K562 (cell line): ENCODE measurements at regions not wholly inside any gene's neighbourhood (a gene's known extent, or its start where the extent isn't known, plus 50 kb on each side); places are given as distances from the start of the nearest gene placed in this dataset.

Experiments used
- ATAC-seq: fragments of 200-7000 bp; cut with Tn5 transposase; 3 replicates; pipeline ENCODE4 v1.9.1; 2020; ENCODE audit warnings: moderate library complexity
- BruUV-seq: library from RNA; stranded (reverse); fragments of 400-500 nt; replicated peaks from 2 replicates; lab custom pipeline; 2021; lab: Mats Ljungman, UMichigan
- CTCF ChIA-PET: fragments of 300-600 bp; formaldehyde crosslinking; extraction: SDS; loops from one replicate; lab custom pipeline; 2021; ENCODE audit warnings: low intra/inter-chr PET ratio; lab: Yijun Ruan, JAX
- POLR2A ChIA-PET: fragments of 300-600, 350-650 bp; sonication (Branson Sonifier 250); formaldehyde crosslinking; extraction: SDS; loops from one replicate; lab custom pipeline; 2021; ENCODE audit warnings: antibody characterized with exemption, inconsistent platforms; lab: Yijun Ruan, JAX
- DNase-seq, 4 experiments: peaks; one replicate each; pipeline versions ENCODE4 v3.0.0 to v3.0.0-alpha.2; 2011 to 2018; ENCODE audit warnings: low spot score in 3 of 4, mixed read lengths in 3 of 4; ENCODE audit errors: extremely low read depth in 1 of 4
- FAIRE-seq: peaks from 2 replicates; lab custom pipeline; 2011; peaks lifted over from hg19 to GRCh38; lab: Jason Lieb, UNC
- H2AFZ ChIP-seq: 2 replicates; pipeline ENCODE4 v1.6.0; 2011; ENCODE audit warnings: low read depth, low read length, control low read depth, inconsistent platforms
- H3K27ac ChIP-seq: fragments of 200-600 bp; 3 replicates; pipeline ENCODE4 v1.8.0; 2011; ENCODE audit warnings: low read depth, mild to moderate bottlenecking, control low read depth, inconsistent platforms, low read length, moderate library complexity, mixed read lengths; ENCODE audit errors: extremely low read depth
- H3K27me3 ChIP-seq, 2 experiments: fragments of 300-600 bp in 1 of 2; 2 replicates in 1 of 2; 3 replicates in 1 of 2; pipeline versions ENCODE4 v1.6.0 to v1.8.0; 2011; ENCODE audit warnings: inconsistent platforms in 2 of 2, low read length in 2 of 2, mild to moderate bottlenecking in 1 of 2, mixed read lengths in 1 of 2, moderate library complexity in 1 of 2; ENCODE audit not compliant: control insufficient read depth in 2 of 2, insufficient read depth in 2 of 2
- H3K36me3 ChIP-seq: fragments of 300-600 bp; 3 replicates; pipeline ENCODE4 v1.8.0; 2011; ENCODE audit warnings: mild to moderate bottlenecking, low read length, inconsistent platforms; ENCODE audit not compliant: control insufficient read depth, insufficient read depth
- H3K4me1 ChIP-seq, 2 experiments: fragments of 200-600 bp in 1 of 2; replicated peaks in 1 of 2; 2 replicates in 1 of 2; 3 replicates in 1 of 2; pipeline versions ENCODE4 v1.5.1 to v1.8.0; 2011; ENCODE audit warnings: inconsistent platforms in 2 of 2, low read length in 2 of 2, mild to moderate bottlenecking in 1 of 2, mixed read lengths in 1 of 2, moderate library complexity in 1 of 2; ENCODE audit not compliant: control insufficient read depth in 2 of 2, insufficient read depth in 2 of 2
- H3K4me2 ChIP-seq: 2 replicates; pipeline ENCODE4 v1.6.1; 2011; ENCODE audit warnings: low read length, control low read depth, inconsistent platforms, mixed read lengths; ENCODE audit not compliant: insufficient read depth
- H3K4me3 ChIP-seq: fragments of 200-600 bp; sonication (generic), shearing (Covaris generic); 2 replicates; pipeline ENCODE4 v1.5.1; 2016; ENCODE audit warnings: control low read depth, inconsistent platforms
- H3K79me2 ChIP-seq: fragments of 200-600 bp; 3 replicates; pipeline ENCODE4 v1.8.0; 2011; ENCODE audit warnings: low read length, inconsistent platforms; ENCODE audit not compliant: control insufficient read depth, insufficient read depth
- H3K9ac ChIP-seq, 2 experiments: 2 replicates each; pipeline versions ENCODE4 v1.6.0 to v1.6.1; 2011; ENCODE audit warnings: low read depth in 2 of 2, low read length in 2 of 2, control low read depth in 1 of 2, inconsistent platforms in 1 of 2, mild to moderate bottlenecking in 1 of 2, mixed read lengths in 1 of 2; ENCODE audit not compliant: insufficient read depth in 1 of 2
- H3K9me1 ChIP-seq: one replicate; pipeline ENCODE4 v1.6.0; 2011; ENCODE audit warnings: inconsistent platforms, mild to moderate bottlenecking, low read length, moderate library complexity; ENCODE audit not compliant: control insufficient read depth, insufficient read depth
- H3K9me3 ChIP-seq: replicated peaks from 2 replicates; pipeline ENCODE4 v1.5.1; 2011; ENCODE audit warnings: low read depth, low read length, inconsistent platforms; ENCODE audit not compliant: control insufficient read depth, insufficient read depth
- H4K20me1 ChIP-seq: replicated peaks from 2 replicates; pipeline ENCODE4 v1.6.1; 2011; ENCODE audit warnings: low read length, inconsistent platforms, mixed read lengths; ENCODE audit not compliant: control insufficient read depth, insufficient read depth
- ADNP ChIP-seq: fragments of 200-800 bp; sonication (Bioruptor generic); IDR thresholded peaks from 2 replicates; pipeline ENCODE4 v1.6.1; 2016; ENCODE audit warnings: missing genetic modification characterization, missing compliant biosample characterization
- CBX2 ChIP-seq: fragments of 200-600 bp; sonication (generic); IDR thresholded peaks from one replicate; pipeline ENCODE4 v1.6.1; 2012; ENCODE audit warnings: mild to moderate bottlenecking, low read length, inconsistent platforms; ENCODE audit not compliant: insufficient read depth, poor library complexity, severe bottlenecking
- CEBPG ChIP-seq, 3 experiments: fragments of 200-800 bp in 1 of 3; sonication (Bioruptor generic) in 1 of 3; sonication (generic) in 1 of 3; formaldehyde crosslinking in 1 of 3; IDR thresholded peaks in 2 of 3; conservative IDR thresholded peaks in 1 of 3; 2 replicates each; pipeline versions ENCODE4 v1.6.1 to v1.8.0; 2016 to 2022; ENCODE audit warnings: missing compliant biosample characterization in 2 of 3, missing genetic modification characterization in 2 of 3, mild to moderate bottlenecking in 1 of 3, missing genetic modification reagents in 1 of 3
- CHD4 ChIP-seq: fragments of 200-600 bp; sonication (generic); IDR thresholded peaks from 3 replicates; pipeline ENCODE4 v1.6.1; 2012; ENCODE audit warnings: low read depth, mild to moderate bottlenecking, mixed read lengths, low read length, inconsistent platforms; ENCODE audit not compliant: insufficient read depth, insufficient replicate concordance, poor library complexity, severe bottlenecking
- HDGF ChIP-seq: fragments of 450-650 bp; IDR thresholded peaks from 2 replicates; pipeline ENCODE4 v1.6.1; 2016
- MEIS2 ChIP-seq: fragments of 450-650 bp; IDR thresholded peaks from 2 replicates; pipeline ENCODE4 v1.6.1; 2014; ENCODE audit warnings: mild to moderate bottlenecking; ENCODE audit not compliant: partially characterized antibody
- PKNOX1 ChIP-seq: fragments of 450-650 bp; IDR thresholded peaks from 2 replicates; pipeline ENCODE4 v1.6.1; 2016
- SETDB1 ChIP-seq: IDR thresholded peaks from one replicate; pipeline ENCODE4 v1.6.1; 2012; ENCODE audit warnings: low read length, control low read depth, inconsistent platforms
- TARDBP ChIP-seq: fragments of 450-650 bp; IDR thresholded peaks from 2 replicates; pipeline ENCODE4 v1.6.1; 2016
- TRIM24 ChIP-seq, 2 experiments: fragments of 450-650 bp; IDR thresholded peaks; 2 replicates each; pipeline ENCODE4 v1.6.1; 2016
- ZBTB7A ChIP-seq: IDR thresholded peaks from 2 replicates; pipeline ENCODE4 v1.6.1; 2011; ENCODE audit warnings: low read depth, mild to moderate bottlenecking, low read length, moderate library complexity, borderline replicate concordance; ENCODE audit not compliant: control insufficient read depth
- ZNF12 ChIP-seq: sonication (generic); formaldehyde crosslinking; IDR thresholded peaks from 2 replicates; pipeline ENCODE4 v1.4.0; 2020; ENCODE audit warnings: mild to moderate bottlenecking, missing genetic modification reagents
- ZNF133 ChIP-seq: fragments of 250-450 bp; sonication (Bioruptor Pico); IDR thresholded peaks from 2 replicates; pipeline ENCODE4 v1.4.0; 2020; ENCODE audit warnings: mild to moderate bottlenecking
- ZNF766 ChIP-seq: fragments of 200-800 bp; sonication (Bioruptor generic); conservative IDR thresholded peaks from 2 replicates; pipeline ENCODE4 v1.6.1; 2016; ENCODE audit warnings: missing genetic modification characterization, missing compliant biosample characterization
- WGBS: fragments of 100-300 bp; shearing (Covaris generic); methylation state at CpG from one replicate; pipeline ENCODE4 v1.1.6; 2016; ENCODE audit warnings: low coverage, mixed read lengths; ENCODE audit not compliant: insufficient coverage; ENCODE audit errors: missing lambda C conversion rate; 5-methylcytosine and 5-hydroxymethylcytosine counted together
- in situ Hi-C: fragments of 300-500 bp; cut with MboI; formaldehyde crosslinking; loops from 4 replicates; pipeline ENCODE4 v1.15.0; 2018; ENCODE audit warnings: inconsistent platforms, mixed read lengths
- intact Hi-C: fragments of 100-400 bp; cut with micrococcal nuclease; formaldehyde crosslinking; loops from 2 replicates; pipeline ENCODE4 v1.14.2; 2022

- H4K20me1 ChIP-seq, result no peaks in the 10 kb centered on the region
- no peak overlapping the region for H3K27ac ChIP-seq
- BruUV-seq, result no TSS peak
- no peak for FAIRE-seq
- WGBS, result 40% methylated on average over 8 of the region's 8 CpGs
- H3K9ac ChIP-seq, result no peak overlapping the region; a peak in 1 of 4 replicates
- 0 out of 3 replicates have a peak, but pooled peaks have one; percentile 25 for ATAC-seq
- H3K9me1 ChIP-seq, result no peaks in the 10 kb centered on the region
- no peak overlapping the region; the same call in 1 of the 2 replicates for H2AFZ ChIP-seq
- no peaks in the 10 kb centered on the region for H3K36me3 ChIP-seq
- H3K27me3 ChIP-seq, result no peaks in the 10 kb centered on the region
- in situ Hi-C loops (no loop called here), intact Hi-C loops (no loop called here)
- H3K4me1 ChIP-seq, result peaks cover 0 to 31% of the 10 kb centered on the region in 2 experiments; a peak in 4 of 5 replicates
- ChIA-PET POLR2A (interaction anchor here (0.8 to 1.9 kb wide), 3 partner anchors 10 to 253 kb away, joined by 3 to 4 read pairs (median 4); partner anchors contain the start of gene BTG1), CTCF (no interaction called here)
- no peaks in the 10 kb centered on the region for H3K79me2 ChIP-seq
- no peak overlapping the region for H3K4me2 ChIP-seq
- no peak overlapping the region for H3K4me3 ChIP-seq
- DNase-seq, result no peak
- H3K9me3 ChIP-seq, result peaks cover 6% of the 10 kb centered on the region
- TF ChIP-seq SETDB1 (no peak), TRIM24 (IDR thresholded peaks at IDR 0.05) (0 out of 4 replicates have a peak, but pooled peaks have one; percentile 23 to 27), PKNOX1 (peak; percentile 63), CEBPG (CRISPR knock-in tag; IDR thresholded peaks at IDR 0.05) (no peak), CEBPG (tag; conservative IDR thresholded peaks at IDR 0.05 in 1 of 2, IDR thresholded peaks at IDR 0.05 in 1 of 2) (peak; percentile 65 to 67), ZNF133 (no peak), CHD4 (no peak), ZNF12 (CRISPR knock-in tag) (no peak), ADNP (tag) (no peak), ZNF766 (CRISPR knock-in tag) (peak; percentile 74; the same call in 1 of the 2 replicates), MEIS2 (peak; percentile 70), ZBTB7A (no peak), HDGF (no peak), TARDBP (no peak), CBX2 (no peak)
Measured at GRCh38 chr12:92398565-92399309, 253.1 kb upstream of the BTG1 start.
